B cell (primary cell): ENCODE measurements at regions not wholly inside any gene's neighbourhood (a gene's known extent, or its start where the extent isn't known, plus 50 kb on each side); places are given as distances from the start of the nearest gene placed in this dataset.
"Not testable (repeated sequence)": the region's sequence is repeated elsewhere in the genome, so short reads cannot be mapped to it uniquely, and the experiment has no call there.

Experiments used
- ATAC-seq: fragments of 200-7000 bp; cut with Tn5 transposase; one replicate; pipeline ENCODE4 v1.10.0; 2021; ENCODE audit warnings: low read depth, mild to moderate bottlenecking, moderate number of reproducible peaks, moderate library complexity
- CTCF ChIA-PET: fragments of 350-600 bp; sonication (Branson Sonifier 250); formaldehyde crosslinking; loops from one replicate; lab custom pipeline; 2021; ENCODE audit warnings: antibody characterized with exemption, inconsistent platforms; lab: Charles Lee
- POLR2A ChIA-PET: fragments of 350-600 bp; sonication (Branson Sonifier 250); formaldehyde crosslinking; loops from one replicate; lab custom pipeline; 2021; ENCODE audit warnings: antibody characterized with exemption; lab: Charles Lee
- DNase-seq: peaks from one replicate; pipeline ENCODE4 v3.0.0; 2013
- H2AFZ ChIP-seq: 2 replicates; pipeline ENCODE4 v1.6.1; 2012; ENCODE audit warnings: mild to moderate bottlenecking, low read depth, low read length; ENCODE audit not compliant: insufficient read depth, poor library complexity, severe bottlenecking
- H3K27ac ChIP-seq, 2 donors: 1 replicate in 1 of 2; 2 replicates in 1 of 2; pipeline ENCODE4 v1.5.1; 2012 to 2013; ENCODE audit warnings: low read length in 2 of 2, mild to moderate bottlenecking in 2 of 2, moderate library complexity in 1 of 2
- H3K27me3 ChIP-seq, 4 experiments: fragments of 200-600 bp in 1 of 4; sonication (generic) in 1 of 4; replicated peaks in 1 of 4; 1 replicate in 2 of 4; 2 replicates in 2 of 4; pipeline versions ENCODE4 v1.6.1 to v1.7.0; 2013 to 2016; ENCODE audit warnings: low read length in 3 of 4, mild to moderate bottlenecking in 2 of 4, mixed read lengths in 1 of 4, moderate library complexity in 1 of 4; ENCODE audit not compliant: insufficient read depth in 4 of 4, control insufficient read depth in 3 of 4; ENCODE audit errors: control extremely low read depth in 1 of 4
- H3K36me3 ChIP-seq, 2 experiments: replicated peaks in 1 of 2; 1 replicate in 1 of 2; 2 replicates in 1 of 2; pipeline versions ENCODE4 v1.6.1 to v1.7.1; 2013; ENCODE audit warnings: low read length in 1 of 2; ENCODE audit not compliant: insufficient read depth in 2 of 2, control insufficient read depth in 1 of 2; ENCODE audit errors: control extremely low read depth in 1 of 2, extremely low read depth in 1 of 2
- H3K4me1 ChIP-seq, 2 donors: fragments of 200-600 bp in 1 of 2; sonication (generic) in 1 of 2; 1 replicate in 1 of 2; 2 replicates in 1 of 2; pipeline versions ENCODE4 v1.5.1 to v1.6.1; 2013 to 2017; ENCODE audit warnings: low read length in 2 of 2; ENCODE audit not compliant: control insufficient read depth in 2 of 2, insufficient read depth in 2 of 2
- H3K4me2 ChIP-seq: replicated peaks from 2 replicates; pipeline ENCODE3; 2012; ENCODE audit warnings: mild to moderate bottlenecking, low read depth, low read length; ENCODE audit not compliant: poor library complexity, severe bottlenecking
- H3K4me3 ChIP-seq, 5 experiments: fragments of 200-600 bp in 1 of 5; sonication (generic) in 1 of 5; 1 replicate in 3 of 5; 2 replicates in 2 of 5; pipeline versions ENCODE4 v1.5.1 to v1.7.0; 2011 to 2016; ENCODE audit warnings: low read length in 4 of 5, mild to moderate bottlenecking in 4 of 5, low read depth in 2 of 5, control low read depth in 1 of 5, moderate library complexity in 1 of 5; ENCODE audit not compliant: insufficient read depth in 1 of 5; ENCODE audit errors: control extremely low read depth in 1 of 5, extremely low read depth in 1 of 5
- H3K79me2 ChIP-seq: fragments of 200-600 bp; sonication (generic); one replicate; pipeline ENCODE4 v1.6.0; 2016; ENCODE audit warnings: low read length; ENCODE audit not compliant: control insufficient read depth, insufficient read depth
- H3K9ac ChIP-seq: fragments of 200-600 bp; sonication (generic); 2 replicates; pipeline ENCODE4 v1.6.1; 2017; ENCODE audit warnings: mild to moderate bottlenecking, low read length, moderate library complexity
- H3K9me3 ChIP-seq, 3 donors: one replicate each; pipeline versions ENCODE4 v1.6.1 to v1.7.1; 2013; ENCODE audit warnings: low read length in 2 of 3; ENCODE audit not compliant: control insufficient read depth in 2 of 3, insufficient read depth in 1 of 3; ENCODE audit errors: control extremely low read depth in 1 of 3
- H4K20me1 ChIP-seq: 2 replicates; pipeline ENCODE4 v1.6.0; 2012; ENCODE audit warnings: mild to moderate bottlenecking, low read length; ENCODE audit not compliant: insufficient read depth, control insufficient read depth, poor library complexity, severe bottlenecking
- H3K27ac Mint-ChIP-seq: one replicate; pipeline ENCODE4 v1.8.0; 2021; ENCODE audit warnings: mixed read lengths
- H3K27me3 Mint-ChIP-seq: one replicate; pipeline ENCODE4 v1.8.0; 2021; ENCODE audit warnings: mixed read lengths
- H3K4me1 Mint-ChIP-seq: one replicate; pipeline ENCODE4 v1.8.0; 2021; ENCODE audit warnings: mixed read lengths
- H3K4me3 Mint-ChIP-seq: one replicate; pipeline ENCODE4 v1.8.0; 2021; ENCODE audit warnings: mixed read lengths
- H3K9me3 Mint-ChIP-seq: one replicate; pipeline ENCODE4 v1.8.0; 2022; ENCODE audit warnings: mixed read lengths; ENCODE audit not compliant: insufficient read depth
- CTCF ChIP-seq: fragments of 200-600 bp; IDR thresholded peaks from one replicate; pipeline ENCODE4 v1.8.0; 2022; ENCODE audit warnings: antibody characterized with exemption, mild to moderate bottlenecking
- EZH2 ChIP-seq: IDR thresholded peaks from 2 replicates; pipeline ENCODE4 v1.6.1; 2012; ENCODE audit warnings: borderline replicate concordance, low read depth, mild to moderate bottlenecking, moderate library complexity, low read length; ENCODE audit not compliant: insufficient read depth, poor library complexity, severe bottlenecking
- WGBS: methylation state at CpG from one replicate; pipeline ENCODE4 v1.1.5; 2013; ENCODE audit warnings: missing lambda C conversion rate; ENCODE audit not compliant: insufficient coverage; 5-methylcytosine and 5-hydroxymethylcytosine counted together
- intact Hi-C: fragments of 100-400 bp; cut with micrococcal nuclease; formaldehyde crosslinking; loops from one replicate; pipeline ENCODE4 v1.10.0; 2022

GRCh38 chr5:17976404-17976803 lies 342.1 kb downstream of the TAF11L14 start:
- WGBS: no CpG with 5 or more reads among the region's 1 CpG
- H3K27me3 Mint-ChIP-seq: no peaks in the 10 kb centered on the region
- Histone ChIP-seq H3K4me1 (no peaks in the 10 kb centered on the region), H3K9ac (no peak overlapping the region), H3K4me3 (no peak overlapping the region), H3K27ac (no peak overlapping the region), H3K4me2 (no peak overlapping the region), H4K20me1 (no peaks in the 10 kb centered on the region), H2AFZ (no peak overlapping the region), H3K79me2 (no peaks in the 10 kb centered on the region), H3K36me3 (no peaks in the 10 kb centered on the region), H3K9me3 (no peaks in the 10 kb centered on the region), H3K27me3 (no peaks in the 10 kb centered on the region)
- no peak overlapping the region for H3K27ac Mint-ChIP-seq
- intact Hi-C loops: no loop called here
- ATAC-seq (no peak), DNase-seq (no peak)
- no peaks in the 10 kb centered on the region for H3K9me3 Mint-ChIP-seq
- no peaks in the 10 kb centered on the region for H3K4me1 Mint-ChIP-seq
- TF ChIP-seq CTCF (no peak), EZH2 (no peak)
- H3K4me3 Mint-ChIP-seq: no peak overlapping the region
- CTCF ChIA-PET: no interaction called here
- POLR2A ChIA-PET: no interaction called here

DNA sequence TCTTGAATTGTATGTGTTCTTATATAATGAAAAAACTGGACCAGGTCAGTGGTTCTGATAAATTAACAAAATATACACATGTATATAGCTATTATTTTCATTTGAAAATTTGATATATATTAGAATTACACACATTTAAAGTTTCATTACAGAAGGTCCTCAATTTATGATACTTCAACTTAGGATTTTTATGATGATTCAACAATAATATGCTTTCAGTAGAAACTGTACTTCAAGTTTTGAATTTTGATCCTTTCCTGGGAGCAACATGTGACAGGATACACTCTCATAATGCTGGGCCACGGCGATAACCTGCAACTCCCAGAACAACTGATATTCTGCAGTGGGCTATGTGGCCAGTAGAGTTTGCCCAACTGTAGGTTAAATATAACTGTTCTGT lies 344.7 kb downstream of the TAF11L14 start:
- TF ChIP-seq CTCF (no peak), EZH2 (no peak)
- POLR2A ChIA-PET: no interaction called here
- ATAC-seq (no peak), DNase-seq (no peak)
- H3K27ac Mint-ChIP-seq: no peak overlapping the region
- Histone ChIP-seq H3K27me3 (no peaks in the 10 kb centered on the region), H2AFZ (no peak overlapping the region), H3K9me3 (no peaks in the 10 kb centered on the region), H3K79me2 (no peaks in the 10 kb centered on the region), H4K20me1 (no peaks in the 10 kb centered on the region), H3K4me1 (no peaks in the 10 kb centered on the region), H3K27ac (no peak overlapping the region), H3K9ac (no peak overlapping the region), H3K4me2 (no peak overlapping the region), H3K36me3 (no peaks in the 10 kb centered on the region), H3K4me3 (no peak overlapping the region)
- intact Hi-C loops: no loop called here
- WGBS: no CpG with 5 or more reads among the region's 2 CpGs
- no peak overlapping the region for H3K4me3 Mint-ChIP-seq
- no peaks in the 10 kb centered on the region for H3K9me3 Mint-ChIP-seq
- H3K4me1 Mint-ChIP-seq: no peaks in the 10 kb centered on the region
- H3K27me3 Mint-ChIP-seq: no peaks in the 10 kb centered on the region
- CTCF ChIA-PET: interaction anchor here (0.7 kb wide), 1 partner anchor 11 kb away, joined by 5 read pairs; no protein-coding TSS in a partner anchor

GRCh38 chr5:17982626-17983025 lies 348.4 kb downstream of the TAF11L14 start:
- DNase-seq, H3K4me1 ChIP-seq, POLR2A ChIA-PET, H3K27ac Mint-ChIP-seq, H3K4me1 Mint-ChIP-seq, H3K4me3 Mint-ChIP-seq, H3K27ac ChIP-seq, H3K27me3 Mint-ChIP-seq, H3K27me3 ChIP-seq, H3K4me3 ChIP-seq, H3K79me2 ChIP-seq, H3K9me3 Mint-ChIP-seq, H2AFZ ChIP-seq, H3K9me3 ChIP-seq, ATAC-seq, H3K36me3 ChIP-seq, intact Hi-C loops, H4K20me1 ChIP-seq, H3K9ac ChIP-seq, H3K4me2 ChIP-seq: not testable (repeated sequence)
- CTCF ChIA-PET: interaction anchor here (1.0 kb wide), 1 partner anchor 9 kb away, joined by 4 read pairs; no protein-coding TSS in a partner anchor
- WGBS: 100% methylated on average over 1 of the region's 3 CpGs
